ENCODE measurements at regions not wholly inside any gene's neighbourhood (a gene's known extent, or its start where the extent isn't known, plus 50 kb on each side); places are given as distances from the start of the nearest gene placed in this dataset.

- H3K4me3 ChIP-seq (ENCODE audit: severe bottlenecking): no peak overlapping the region
- H3K36me3 ChIP-seq (ENCODE audit: low read depth): no peaks in the 10 kb centered on the region
- peaks cover 27% of the 10 kb centered on the region for H3K4me1 ChIP-seq (ENCODE audit: insufficient read depth, poor library complexity, severe bottlenecking)
- DNase-seq (ENCODE audit: low spot score) (no peak), ATAC-seq (ENCODE audit: low read depth) (no peak)
- no peak overlapping the region for H3K27ac ChIP-seq (ENCODE audit: poor library complexity, severe bottlenecking)
- no peaks in the 10 kb centered on the region for H3K9me3 ChIP-seq (ENCODE audit: severe bottlenecking)
- no peaks in the 10 kb centered on the region for H3K27me3 ChIP-seq (ENCODE audit: insufficient read depth, poor library complexity, severe bottlenecking)
- TF ChIP-seq CTCF (IDR thresholded peaks at IDR 0.05; ENCODE audit: poor library complexity, severe bottlenecking): no peak
These were observed 265.2 kb downstream of the UACA start for GRCh38 chr15:70498096-70498626.

- DNase-seq (ENCODE audit: low spot score) (no peak), ATAC-seq (ENCODE audit: low read depth) (no peak)
- Histone ChIP-seq H3K36me3 (ENCODE audit: low read depth) (no peaks in the 10 kb centered on the region), H3K27me3 (ENCODE audit: insufficient read depth, poor library complexity, severe bottlenecking) (no peaks in the 10 kb centered on the region), H3K4me3 (ENCODE audit: severe bottlenecking) (no peak overlapping the region), H3K4me1 (ENCODE audit: insufficient read depth, poor library complexity, severe bottlenecking) (peaks cover 32% of the 10 kb centered on the region), H3K9me3 (ENCODE audit: severe bottlenecking) (no peaks in the 10 kb centered on the region), H3K27ac (ENCODE audit: poor library complexity, severe bottlenecking) (no peak overlapping the region)
- no peak for TF ChIP-seq CTCF (IDR thresholded peaks at IDR 0.05; ENCODE audit: poor library complexity, severe bottlenecking)
These were observed 265.7 kb downstream of the UACA start for GRCh38 chr15:70497661-70498060.

GRCh38 chr15:70495991-70496599, 267.3 kb downstream of the UACA start:
- TF ChIP-seq CTCF (IDR thresholded peaks at IDR 0.05; ENCODE audit: poor library complexity, severe bottlenecking): no peak
- H3K9me3 ChIP-seq (ENCODE audit: severe bottlenecking): no peaks in the 10 kb centered on the region
- H3K4me1 ChIP-seq (ENCODE audit: insufficient read depth, poor library complexity, severe bottlenecking): peaks cover 40% of the 10 kb centered on the region
- DNase-seq (ENCODE audit: low spot score) (no peak), ATAC-seq (ENCODE audit: low read depth) (no peak)
- no peaks in the 10 kb centered on the region for H3K27me3 ChIP-seq (ENCODE audit: insufficient read depth, poor library complexity, severe bottlenecking)
- H3K27ac ChIP-seq (ENCODE audit: poor library complexity, severe bottlenecking): peak overlapping the region; percentile 79
- no peak overlapping the region for H3K4me3 ChIP-seq (ENCODE audit: severe bottlenecking)
- no peaks in the 10 kb centered on the region for H3K36me3 ChIP-seq (ENCODE audit: low read depth)

- DNase-seq (ENCODE audit: low spot score): peak; percentile 99
These were observed 268.3 kb downstream of the UACA start for GRCh38 chr15:70494852-70495571.

More at GRCh38 chr15:70494852-70495571, 268.3 kb downstream of the UACA start:
- TF ChIP-seq CTCF (IDR thresholded peaks at IDR 0.05; ENCODE audit: poor library complexity, severe bottlenecking): no peak
- H3K36me3 ChIP-seq (ENCODE audit: low read depth): no peaks in the 10 kb centered on the region
- H3K4me3 ChIP-seq (ENCODE audit: severe bottlenecking): no peak overlapping the region
- H3K9me3 ChIP-seq (ENCODE audit: severe bottlenecking): no peaks in the 10 kb centered on the region
- H3K4me1 ChIP-seq (ENCODE audit: insufficient read depth, poor library complexity, severe bottlenecking): peaks cover 40% of the 10 kb centered on the region
- peak overlapping the region; percentile 79 for H3K27ac ChIP-seq (ENCODE audit: poor library complexity, severe bottlenecking)
- ATAC-seq (ENCODE audit: low read depth): peak; percentile 88
- no peaks in the 10 kb centered on the region for H3K27me3 ChIP-seq (ENCODE audit: insufficient read depth, poor library complexity, severe bottlenecking)
